ENCODE measurements at regions not wholly inside any gene's neighbourhood (a gene's known extent, or its start where the extent isn't known, plus 50 kb on each side); places are given as distances from the start of the nearest gene placed in this dataset.

GRCh38 chr9:110029956-110030480 is 177.9 kb downstream of the C9orf152 start:
- TF ChIP-seq POLR2A (IDR thresholded peaks at IDR 0.05; ENCODE audit: low read depth, low read length) (no peak), POLR2AphosphoS5 (IDR thresholded peaks at IDR 0.05; ENCODE audit: low read depth, low read length) (no peak), TAF1 (IDR thresholded peaks at IDR 0.05; ENCODE audit: borderline replicate concordance, low read depth, low read length) (no peak)

All from GM12892 (cell line).